ENCODE measurements at regions not wholly inside any gene's neighbourhood (a gene's known extent, or its start where the extent isn't known, plus 50 kb on each side); places are given as distances from the start of the nearest gene placed in this dataset.
"Not testable (repeated sequence)": the region's sequence is repeated elsewhere in the genome, so short reads cannot be mapped to it uniquely, and the experiment has no call there.

DNA sequence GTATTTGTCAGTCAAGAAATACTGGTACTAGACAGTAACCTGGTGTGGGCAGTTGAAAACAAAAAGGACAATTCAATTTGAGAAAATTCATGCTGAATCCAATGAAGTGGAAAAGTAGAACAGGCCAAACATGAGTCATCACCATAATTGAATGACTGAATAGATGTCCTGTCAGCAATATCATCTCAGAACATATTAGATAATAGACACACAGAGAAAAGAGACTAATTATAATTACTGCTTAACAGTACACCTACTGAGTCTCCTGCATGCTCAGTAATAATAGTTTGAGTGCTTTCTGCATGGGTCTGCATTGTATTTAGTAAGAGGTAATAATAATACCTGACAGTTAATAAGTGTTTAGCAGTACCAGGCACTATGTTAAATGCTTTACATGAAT, 138.6 kb upstream of the ZC3H15 start:
- no peak overlapping the region for H3K9ac ChIP-seq (ENCODE audit: low read depth, low read length, poor library complexity, severe bottlenecking)
- H4K20me1 ChIP-seq (ENCODE audit: insufficient read depth, low read length, poor library complexity, severe bottlenecking), result no peaks in the 10 kb centered on the region
- H3K27me3 ChIP-seq (ENCODE audit: insufficient read depth, low read length, poor library complexity, severe bottlenecking), result no peaks in the 10 kb centered on the region
- H3F3A ChIP-seq (ENCODE audit: low read depth), result no peaks in the 10 kb centered on the region
- TF ChIP-seq, protein P1, sequence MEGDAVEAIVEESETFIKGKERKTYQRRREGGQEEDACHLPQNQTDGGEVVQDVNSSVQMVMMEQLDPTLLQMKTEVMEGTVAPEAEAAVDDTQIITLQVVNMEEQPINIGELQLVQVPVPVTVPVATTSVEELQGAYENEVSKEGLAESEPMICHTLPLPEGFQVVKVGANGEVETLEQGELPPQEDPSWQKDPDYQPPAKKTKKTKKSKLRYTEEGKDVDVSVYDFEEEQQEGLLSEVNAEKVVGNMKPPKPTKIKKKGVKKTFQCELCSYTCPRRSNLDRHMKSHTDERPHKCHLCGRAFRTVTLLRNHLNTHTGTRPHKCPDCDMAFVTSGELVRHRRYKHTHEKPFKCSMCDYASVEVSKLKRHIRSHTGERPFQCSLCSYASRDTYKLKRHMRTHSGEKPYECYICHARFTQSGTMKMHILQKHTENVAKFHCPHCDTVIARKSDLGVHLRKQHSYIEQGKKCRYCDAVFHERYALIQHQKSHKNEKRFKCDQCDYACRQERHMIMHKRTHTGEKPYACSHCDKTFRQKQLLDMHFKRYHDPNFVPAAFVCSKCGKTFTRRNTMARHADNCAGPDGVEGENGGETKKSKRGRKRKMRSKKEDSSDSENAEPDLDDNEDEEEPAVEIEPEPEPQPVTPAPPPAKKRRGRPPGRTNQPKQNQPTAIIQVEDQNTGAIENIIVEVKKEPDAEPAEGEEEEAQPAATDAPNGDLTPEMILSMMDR (conservative IDR thresholded peaks at IDR 0.05; ENCODE audit: low read length), result no peak
- no peak for TF ChIP-seq EZH2phosphoT487 (IDR thresholded peaks at IDR 0.05; ENCODE audit: borderline replicate concordance)
- H3K79me2 ChIP-seq (ENCODE audit: insufficient read depth, low read length), result no peaks in the 10 kb centered on the region
- no peak overlapping the region for H2AFZ ChIP-seq (ENCODE audit: low read length)
- H3K9me2 ChIP-seq (replicated peaks; ENCODE audit: low read depth, low read length), result no peaks in the 10 kb centered on the region
- H3K4me1 ChIP-seq (ENCODE audit: insufficient read depth, low read length, poor library complexity, severe bottlenecking), result no peaks in the 10 kb centered on the region
- no peak overlapping the region for H3K4me3 ChIP-seq (ENCODE audit: low read length, poor library complexity, severe bottlenecking)
- H3K4me2 ChIP-seq (ENCODE audit: low read depth, low read length, poor library complexity, severe bottlenecking), result no peak overlapping the region
- H3K36me3 ChIP-seq (ENCODE audit: insufficient read depth, low read length), result no peaks in the 10 kb centered on the region
- H3K9me3 ChIP-seq (ENCODE audit: insufficient read depth, low read depth, low read length), result no peaks in the 10 kb centered on the region

DNA sequence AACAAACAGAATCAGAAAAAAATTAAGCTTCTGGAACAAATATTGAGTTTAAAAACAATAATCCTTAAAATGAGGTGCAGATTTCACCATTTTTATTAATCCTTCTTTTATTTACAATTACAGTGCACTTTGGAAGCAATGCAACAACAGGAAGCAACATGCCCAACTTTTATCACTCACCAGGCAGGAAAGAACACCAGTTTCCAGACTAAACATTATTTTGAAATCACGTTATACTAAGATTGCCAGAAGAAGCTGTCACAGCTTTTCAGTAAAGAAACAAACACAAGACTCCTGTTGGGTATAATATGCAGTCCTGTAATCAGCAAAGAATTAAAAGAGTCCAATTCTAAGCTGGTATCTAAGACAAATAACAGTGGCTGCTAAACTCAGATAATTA, 137.9 kb upstream of the ZC3H15 start:
- H3K9me3 ChIP-seq (ENCODE audit: insufficient read depth, low read depth, low read length), result peaks cover 3% of the 10 kb centered on the region; the same call in 1 of the 2 replicates
- H3K9ac ChIP-seq (ENCODE audit: low read depth, low read length, poor library complexity, severe bottlenecking), result no peak overlapping the region
- no peaks in the 10 kb centered on the region for H4K20me1 ChIP-seq (ENCODE audit: insufficient read depth, low read length, poor library complexity, severe bottlenecking)
- H3K4me3 ChIP-seq (ENCODE audit: low read length, poor library complexity, severe bottlenecking), result no peak overlapping the region
- H2AFZ ChIP-seq (ENCODE audit: low read length), result no peak overlapping the region
- TF ChIP-seq, protein P1 (conservative IDR thresholded peaks at IDR 0.05; ENCODE audit: low read length), result no peak
- TF ChIP-seq EZH2phosphoT487 (IDR thresholded peaks at IDR 0.05; ENCODE audit: borderline replicate concordance), result no peak
- H3K36me3 ChIP-seq (ENCODE audit: insufficient read depth, low read length), result no peaks in the 10 kb centered on the region
- no peaks in the 10 kb centered on the region for H3K79me2 ChIP-seq (ENCODE audit: insufficient read depth, low read length)
- no peaks in the 10 kb centered on the region for H3F3A ChIP-seq (ENCODE audit: low read depth)
- no peaks in the 10 kb centered on the region for H3K4me1 ChIP-seq (ENCODE audit: insufficient read depth, low read length, poor library complexity, severe bottlenecking)
- H3K27me3 ChIP-seq (ENCODE audit: insufficient read depth, low read length, poor library complexity, severe bottlenecking), result no peaks in the 10 kb centered on the region
- no peaks in the 10 kb centered on the region for H3K9me2 ChIP-seq (replicated peaks; ENCODE audit: low read depth, low read length)
- no peak overlapping the region for H3K4me2 ChIP-seq (ENCODE audit: low read depth, low read length, poor library complexity, severe bottlenecking)

DNA sequence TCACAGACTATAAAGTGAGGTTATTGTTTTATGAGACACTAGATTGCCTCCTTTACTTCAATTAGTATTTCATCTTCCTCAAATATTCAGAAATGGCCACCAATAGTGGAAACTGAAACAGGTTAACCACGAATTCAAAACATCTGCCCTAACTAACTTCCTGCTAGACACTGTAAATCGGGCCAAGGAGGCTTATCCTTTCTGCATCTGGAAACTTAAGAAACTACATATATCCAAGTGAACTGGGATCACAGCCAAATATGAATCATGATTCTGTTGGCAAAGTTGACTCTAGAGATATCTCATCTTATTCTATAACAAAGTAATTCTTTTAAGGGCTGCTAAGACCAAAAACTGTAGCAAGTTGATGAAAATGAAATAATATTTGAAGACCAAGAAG, 136.6 kb upstream of the ZC3H15 start:
- H3K9me2 ChIP-seq (replicated peaks; ENCODE audit: low read depth, low read length), result no peaks in the 10 kb centered on the region
- H3K4me2 ChIP-seq (ENCODE audit: low read depth, low read length, poor library complexity, severe bottlenecking), result no peak overlapping the region
- H2AFZ ChIP-seq (ENCODE audit: low read length), result no peak overlapping the region
- H3K27me3 ChIP-seq (ENCODE audit: insufficient read depth, low read length, poor library complexity, severe bottlenecking), result no peaks in the 10 kb centered on the region
- H3K4me3 ChIP-seq (ENCODE audit: low read length, poor library complexity, severe bottlenecking), result no peak overlapping the region
- no peaks in the 10 kb centered on the region for H3K4me1 ChIP-seq (ENCODE audit: insufficient read depth, low read length, poor library complexity, severe bottlenecking)
- H3F3A ChIP-seq (ENCODE audit: low read depth), result no peaks in the 10 kb centered on the region
- H3K9ac ChIP-seq (ENCODE audit: low read depth, low read length, poor library complexity, severe bottlenecking), result no peak overlapping the region
- no peaks in the 10 kb centered on the region for H3K36me3 ChIP-seq (ENCODE audit: insufficient read depth, low read length)
- no peak for TF ChIP-seq EZH2phosphoT487 (IDR thresholded peaks at IDR 0.05; ENCODE audit: borderline replicate concordance)
- TF ChIP-seq, protein P1 (conservative IDR thresholded peaks at IDR 0.05; ENCODE audit: low read length), result no peak
- H3K9me3 ChIP-seq (ENCODE audit: insufficient read depth, low read depth, low read length), result peaks cover 4% of the 10 kb centered on the region; the same call in 1 of the 2 replicates
- H3K79me2 ChIP-seq (ENCODE audit: insufficient read depth, low read length), result no peaks in the 10 kb centered on the region
- H4K20me1 ChIP-seq (ENCODE audit: insufficient read depth, low read length, poor library complexity, severe bottlenecking), result no peaks in the 10 kb centered on the region

DNA sequence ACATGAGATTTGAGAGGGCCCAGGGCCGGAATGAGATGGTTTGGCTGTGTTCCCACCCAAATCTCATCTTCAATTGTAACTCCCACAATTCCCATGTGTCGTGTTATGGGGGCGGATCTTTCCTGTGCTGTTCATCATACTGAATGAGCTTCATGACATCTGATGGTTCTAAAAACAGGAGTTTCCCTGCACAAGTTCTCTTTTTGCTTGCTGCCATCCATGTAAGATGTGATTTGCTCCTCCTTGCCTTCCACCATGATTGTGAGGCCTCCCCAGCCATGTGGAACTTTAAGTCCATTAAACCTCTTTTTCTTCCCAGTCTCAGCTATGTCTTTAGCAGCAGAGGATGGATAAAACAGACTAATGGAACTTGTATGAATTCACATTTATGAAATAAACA, 131.9 kb upstream of the ZC3H15 start:
- H3K79me2 ChIP-seq (ENCODE audit: insufficient read depth, low read length); H3K27me3 ChIP-seq (ENCODE audit: insufficient read depth, low read length, poor library complexity, severe bottlenecking); H3K4me2 ChIP-seq (ENCODE audit: low read depth, low read length, poor library complexity, severe bottlenecking); H3K9ac ChIP-seq (ENCODE audit: low read depth, low read length, poor library complexity, severe bottlenecking); H3F3A ChIP-seq (ENCODE audit: low read depth); H3K4me3 ChIP-seq (ENCODE audit: low read length, poor library complexity, severe bottlenecking); H3K9me2 ChIP-seq (replicated peaks; ENCODE audit: low read depth, low read length); H2AFZ ChIP-seq (ENCODE audit: low read length); H3K36me3 ChIP-seq (ENCODE audit: insufficient read depth, low read length); H4K20me1 ChIP-seq (ENCODE audit: insufficient read depth, low read length, poor library complexity, severe bottlenecking); H3K4me1 ChIP-seq (ENCODE audit: insufficient read depth, low read length, poor library complexity, severe bottlenecking); H3K9me3 ChIP-seq (ENCODE audit: insufficient read depth, low read depth, low read length): not testable (repeated sequence)

All from Loucy (cell line).